Inflammatory macrophage treated with lipopolysaccharide for 4 hours (primary cell): ENCODE measurements at regions not wholly inside any gene's neighbourhood (a gene's known extent, or its start where the extent isn't known, plus 50 kb on each side); places are given as distances from the start of the nearest gene placed in this dataset.

ENCODE experiments used
- DNase-seq: peaks from one replicate; pipeline ENCODE4 v3.0.0-alpha.2; 2020

- DNase-seq, result no peak
Measured at GRCh38 chr12:53838978-53839377, 87.2 kb upstream of the CISTR start.

- DNase-seq, result no peak
Measured at GRCh38 chr12:53840316-53840715, 88.5 kb upstream of the CISTR start.

- no peak for DNase-seq
Measured at GRCh38 chr12:53842686-53843085, 90.9 kb upstream of the CISTR start.

GRCh38 chr12:53843545-53843944, 91.8 kb upstream of the CISTR start:
- no peak for DNase-seq

- no peak for DNase-seq
Measured at GRCh38 chr12:53844994-53845844, 93.4 kb upstream of the HOXC13 start.

GRCh38 chr12:53845932-53846331, 92.7 kb upstream of the HOXC13 start:
- no peak for DNase-seq

GRCh38 chr12:53849113-53849512, 89.5 kb upstream of the HOXC13 start:
- no peak for DNase-seq

GRCh38 chr12:53849656-53850055, 89.0 kb upstream of the HOXC13 start:
- no peak for DNase-seq

GRCh38 chr12:53852061-53852460, 86.6 kb upstream of the HOXC13 start:
- no peak for DNase-seq

GRCh38 chr12:53852992-53853391, 85.6 kb upstream of the HOXC13 start:
- no peak for DNase-seq

GRCh38 chr12:53854701-53855316, 83.8 kb upstream of the HOXC13 start:
- no peak for DNase-seq

- DNase-seq, result no peak
Measured at GRCh38 chr12:53856132-53856531, 82.5 kb upstream of the HOXC13 start.

- DNase-seq, result no peak
Measured at GRCh38 chr12:53857666-53858065, 81.0 kb upstream of the HOXC13 start.

- no peak for DNase-seq
Measured at GRCh38 chr12:53860426-53861345, 77.9 kb upstream of the HOXC13 start.

GRCh38 chr12:53862206-53862605, 76.4 kb upstream of the HOXC13 start:
- DNase-seq, result no peak

- no peak for DNase-seq
Measured at GRCh38 chr12:53862831-53863230, 75.8 kb upstream of the HOXC13 start.

- DNase-seq, result no peak
Measured at GRCh38 chr12:53866727-53867126, 71.9 kb upstream of the HOXC13 start.

GRCh38 chr12:53867216-53868012, 71.2 kb upstream of the HOXC13 start:
- no peak for DNase-seq

GRCh38 chr12:53868511-53868986, 70.1 kb upstream of the HOXC13 start:
- no peak for DNase-seq

GRCh38 chr12:53869500-53869899, 69.1 kb upstream of the HOXC13 start:
- no peak for DNase-seq

- no peak for DNase-seq
Measured at GRCh38 chr12:53870117-53870516, 68.5 kb upstream of the HOXC13 start.

- no peak for DNase-seq
Measured at GRCh38 chr12:53871367-53871766, 67.3 kb upstream of the HOXC13 start.
